OCI-LY3 (cell line): ENCODE measurements at regions not wholly inside any gene's neighbourhood (a gene's known extent, or its start where the extent isn't known, plus 50 kb on each side); places are given as distances from the start of the nearest gene placed in this dataset.

ENCODE experiments used
- CTCF ChIP-seq: fragments of 200-600, 300-600 bp; sonication (generic); IDR thresholded peaks from 2 replicates; pipeline ENCODE4 v1.5.1; 2014; ENCODE audit warnings: antibody characterized with exemption, low read length, low read depth
- EZH2phosphoT487 ChIP-seq: fragments of 200-600 bp; shearing (Covaris generic); IDR thresholded peaks from 2 replicates; pipeline ENCODE4 v1.6.1; 2018; ENCODE audit warnings: antibody characterized with exemption, mixed run types, low read depth

- TF ChIP-seq CTCF (no peak), EZH2phosphoT487 (no peak)
Measured at GRCh38 chr2:7899923-7900322, 781.9 kb upstream of the ID2 start.
